GM18951 (cell line): ENCODE measurements at regions not wholly inside any gene's neighbourhood (a gene's known extent, or its start where the extent isn't known, plus 50 kb on each side); places are given as distances from the start of the nearest gene placed in this dataset.

Experiments used
- POLR2A ChIP-seq: IDR thresholded peaks from 4 replicates; pipeline ENCODE4 v1.6.1; 2011; ENCODE audit warnings: mild to moderate bottlenecking; ENCODE audit not compliant: insufficient read length, insufficient read depth; ENCODE audit errors: extremely low read depth
- in situ Hi-C: fragments of 300-500 bp; cut with MboI; formaldehyde crosslinking; loops from one replicate; pipeline ENCODE4 v1.12.0; 2022; ENCODE audit warnings: low sequenced_read_pairs, mixed read lengths, inconsistent platforms; ENCODE audit not compliant: unreplicated experiment

DNA sequence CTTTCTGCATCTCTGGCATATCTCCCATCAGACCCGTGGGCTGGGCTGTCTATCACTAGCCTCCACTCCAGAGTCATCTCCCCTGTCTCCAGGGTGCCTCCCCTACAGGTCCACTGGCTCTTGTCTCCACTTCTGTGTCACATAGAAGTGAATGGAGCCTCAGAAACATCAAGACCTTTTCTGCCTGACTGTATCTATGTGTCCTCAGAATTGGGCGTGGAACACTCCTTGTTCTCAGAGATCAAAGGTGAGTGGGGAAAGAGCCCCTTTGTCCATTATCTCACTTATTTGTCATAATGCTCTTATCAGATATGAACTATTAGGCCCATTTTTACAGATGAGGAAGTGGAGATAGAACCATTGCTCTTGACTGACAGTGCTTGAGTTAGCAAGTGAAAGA, 211.0 kb downstream of the CYRIA start:
- in situ Hi-C loops, result no loop called here
- TF ChIP-seq POLR2A, result no peak

DNA sequence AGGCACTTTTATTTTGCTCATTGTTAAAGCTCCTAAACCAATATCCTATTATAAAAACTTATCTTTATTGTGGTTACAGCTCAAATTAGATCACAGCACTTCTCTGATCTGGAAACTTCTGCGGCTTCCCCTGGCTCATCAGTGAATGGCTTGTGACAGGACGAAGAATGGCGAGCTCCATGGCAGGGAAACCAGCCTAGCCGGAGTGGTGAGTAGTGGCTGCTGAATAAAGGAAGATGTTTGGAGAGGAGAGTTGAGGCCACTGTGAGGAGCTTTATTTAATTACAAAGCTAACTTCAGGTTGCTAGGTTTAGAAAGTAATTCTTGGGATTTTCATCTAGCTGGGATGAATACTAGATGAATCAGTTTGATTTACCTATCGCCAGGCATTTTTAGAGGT, 213.5 kb downstream of the CYRIA start:
- TF ChIP-seq POLR2A, result no peak
- in situ Hi-C loops, result no loop called here

DNA sequence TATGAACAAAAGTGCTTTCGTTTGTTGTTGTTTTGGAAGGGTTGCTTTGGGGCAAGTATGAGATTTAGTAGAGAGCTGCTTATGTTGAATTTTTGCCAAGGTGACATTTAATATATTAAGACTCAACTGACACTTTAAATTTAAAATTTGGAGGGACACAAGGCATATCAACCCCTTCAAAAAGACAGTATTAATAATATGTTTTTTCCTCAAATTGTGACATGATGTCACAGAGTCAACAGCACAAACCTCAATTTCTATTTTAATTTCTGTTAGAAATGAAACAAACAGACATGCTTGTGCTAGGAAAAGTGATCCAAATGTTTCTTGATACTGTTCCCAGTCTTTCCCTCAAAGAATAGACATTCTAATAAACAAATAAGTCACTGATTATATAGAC, 218.9 kb downstream of the CYRIA start:
- in situ Hi-C loops, result no loop called here
- no peak for TF ChIP-seq POLR2A

DNA sequence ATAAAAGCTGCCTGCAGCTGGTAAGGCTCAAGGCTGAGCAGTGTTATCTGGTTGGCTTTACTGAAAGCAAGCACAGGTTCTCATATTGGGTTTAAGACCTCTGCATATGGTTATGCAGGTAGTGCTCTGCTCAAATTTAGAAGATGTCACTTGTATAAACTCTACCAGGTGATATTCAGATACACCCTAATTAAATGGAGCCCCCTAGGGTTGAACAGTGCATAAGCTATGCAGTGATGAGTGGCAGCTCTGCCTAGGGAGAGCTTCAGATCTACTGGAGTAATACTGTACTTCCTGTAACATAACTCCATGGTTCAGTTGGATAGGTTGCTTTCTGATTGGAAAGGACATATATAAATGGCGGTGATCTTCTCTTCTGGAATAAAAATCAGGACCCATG, 222.7 kb downstream of the CYRIA start:
- in situ Hi-C loops, result no loop called here
- TF ChIP-seq POLR2A, result no peak

DNA sequence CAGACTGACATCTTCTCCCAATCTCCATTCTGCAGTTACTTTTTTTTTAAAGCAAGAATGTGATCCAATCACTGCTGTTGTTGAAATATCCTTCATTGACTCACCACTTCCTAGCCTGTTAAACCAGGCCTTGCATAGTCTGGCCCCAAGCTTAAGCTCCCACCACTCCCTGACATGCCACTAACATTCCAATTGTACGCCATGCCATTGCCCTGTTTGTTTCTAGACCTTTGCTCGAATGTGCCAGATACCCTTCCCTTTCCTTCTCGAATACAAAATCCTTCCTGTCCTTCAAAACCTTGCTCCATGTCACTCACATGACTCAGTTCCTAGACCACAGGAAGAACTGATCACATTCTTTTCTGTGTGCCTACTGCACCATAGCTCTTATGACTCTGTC, 224.2 kb downstream of the CYRIA start:
- TF ChIP-seq POLR2A, result no peak
- in situ Hi-C loops, result no loop called here

DNA sequence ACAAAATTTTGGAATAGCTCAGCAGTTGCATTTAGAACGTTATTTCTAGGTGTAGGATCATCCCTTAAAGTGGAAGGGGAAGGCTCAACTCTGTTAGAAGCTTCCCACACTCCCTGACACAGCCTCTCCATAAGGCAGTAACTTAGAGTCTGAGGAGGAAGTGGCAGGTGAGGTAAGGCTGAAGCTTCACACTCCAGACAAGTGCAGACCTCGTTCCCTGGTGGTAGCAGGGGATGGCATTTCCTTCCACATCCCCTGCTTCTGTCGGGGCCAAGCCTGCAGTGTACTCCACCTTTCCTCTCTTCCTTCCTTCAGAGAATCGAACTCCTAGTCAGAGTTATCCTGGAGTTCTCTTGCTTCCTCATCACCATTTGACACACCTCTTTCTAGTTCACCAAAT, 224.7 kb downstream of the CYRIA start:
- TF ChIP-seq POLR2A, result no peak
- in situ Hi-C loops, result no loop called here

DNA sequence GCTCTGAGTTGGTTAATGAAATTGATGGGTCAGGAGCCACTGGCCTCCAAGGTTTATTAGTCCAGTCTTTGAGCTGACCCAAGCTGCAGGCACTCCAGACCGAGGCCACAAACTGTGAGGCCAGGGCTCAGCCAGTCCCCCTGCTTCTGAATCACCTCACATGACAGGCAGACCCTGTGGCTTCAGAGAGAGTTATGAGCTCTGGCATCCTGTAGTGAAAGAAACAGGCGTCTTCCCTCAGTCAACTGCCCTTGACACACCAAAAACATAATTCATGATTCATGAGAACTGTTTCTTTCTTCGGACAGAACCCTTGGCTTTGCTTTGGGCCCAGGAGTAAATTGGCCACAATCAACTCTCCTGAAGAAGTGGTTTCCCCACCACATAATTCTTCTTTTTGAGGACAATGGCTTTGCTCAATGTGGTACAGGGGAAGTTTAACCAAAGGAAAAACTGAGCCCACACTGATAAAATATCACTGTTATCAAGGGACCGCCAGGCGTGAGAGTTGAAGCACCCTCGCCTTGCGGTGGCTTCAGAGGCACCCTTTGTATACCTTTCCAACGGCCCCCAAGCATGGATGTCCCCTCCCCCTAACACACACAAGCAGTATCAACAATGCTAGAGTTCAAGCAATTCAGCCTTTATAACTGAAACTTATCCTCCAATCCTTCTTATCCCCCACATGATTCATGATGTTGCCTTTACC, 226.9 kb downstream of the CYRIA start:
- in situ Hi-C loops, result no loop called here
- no peak for TF ChIP-seq POLR2A

DNA sequence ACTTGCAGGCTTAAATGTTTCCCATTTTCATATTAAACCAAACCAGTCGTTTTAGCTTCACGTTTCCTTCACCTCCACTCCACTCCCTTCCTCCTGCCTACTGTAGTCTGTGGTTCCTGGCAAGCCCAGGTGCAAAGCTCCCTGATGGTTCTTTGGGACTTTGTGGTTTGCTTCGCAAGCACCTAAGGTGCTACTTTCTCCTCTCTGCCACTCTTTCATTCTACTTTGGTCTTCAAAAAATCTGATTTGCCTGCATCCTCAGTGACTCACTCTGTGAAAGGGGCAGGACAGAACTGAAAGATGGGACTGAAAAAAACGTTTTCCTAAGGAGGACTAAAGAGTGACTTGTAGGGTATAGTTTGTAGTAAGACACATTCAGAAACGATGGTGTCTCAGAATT, 228.4 kb downstream of the CYRIA start:
- no peak for TF ChIP-seq POLR2A

DNA sequence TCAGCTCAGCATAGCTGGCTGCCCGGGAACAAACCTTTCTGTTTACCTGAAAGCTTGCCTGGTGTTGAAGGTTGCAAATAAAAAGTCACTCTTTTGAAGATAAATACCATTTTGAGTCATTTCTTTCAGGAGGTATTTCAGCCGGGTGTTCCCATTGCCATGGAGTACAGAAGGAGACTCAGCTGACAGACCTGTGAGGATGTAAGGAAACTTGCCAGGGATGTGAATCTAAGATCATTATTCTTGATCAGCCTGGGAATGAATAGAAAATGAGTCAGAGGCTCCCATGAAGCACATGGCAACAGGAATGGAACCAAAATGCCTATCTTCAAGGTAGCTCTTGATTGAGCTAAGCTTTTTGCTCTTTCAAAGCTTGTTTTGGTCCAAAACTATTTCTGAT, 231.2 kb downstream of the CYRIA start:
- in situ Hi-C loops, result no loop called here
- no peak for TF ChIP-seq POLR2A

More for the DNA sequence above, 228.4 kb downstream of the CYRIA start:
- in situ Hi-C loops, result no loop called here

DNA sequence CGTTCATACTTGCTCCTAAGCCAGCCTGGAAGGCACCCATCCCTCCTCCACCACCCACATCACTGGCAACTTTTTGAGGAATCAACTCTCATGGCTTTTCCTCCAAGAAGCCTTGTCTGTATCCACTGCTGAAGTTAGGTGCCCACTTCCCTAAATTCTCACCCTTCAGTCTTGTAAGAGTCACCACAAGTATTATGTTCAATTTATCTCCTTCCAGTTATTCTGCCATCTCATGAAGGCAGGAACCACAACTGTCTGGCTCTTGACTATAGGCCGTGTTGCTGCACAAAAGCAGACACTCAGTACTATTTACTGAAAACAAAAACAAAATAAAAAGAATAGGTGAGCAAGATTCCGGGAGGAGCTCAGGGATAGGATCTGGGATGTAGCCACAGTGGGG, 234.8 kb downstream of the CYRIA start:
- in situ Hi-C loops, result no loop called here

DNA sequence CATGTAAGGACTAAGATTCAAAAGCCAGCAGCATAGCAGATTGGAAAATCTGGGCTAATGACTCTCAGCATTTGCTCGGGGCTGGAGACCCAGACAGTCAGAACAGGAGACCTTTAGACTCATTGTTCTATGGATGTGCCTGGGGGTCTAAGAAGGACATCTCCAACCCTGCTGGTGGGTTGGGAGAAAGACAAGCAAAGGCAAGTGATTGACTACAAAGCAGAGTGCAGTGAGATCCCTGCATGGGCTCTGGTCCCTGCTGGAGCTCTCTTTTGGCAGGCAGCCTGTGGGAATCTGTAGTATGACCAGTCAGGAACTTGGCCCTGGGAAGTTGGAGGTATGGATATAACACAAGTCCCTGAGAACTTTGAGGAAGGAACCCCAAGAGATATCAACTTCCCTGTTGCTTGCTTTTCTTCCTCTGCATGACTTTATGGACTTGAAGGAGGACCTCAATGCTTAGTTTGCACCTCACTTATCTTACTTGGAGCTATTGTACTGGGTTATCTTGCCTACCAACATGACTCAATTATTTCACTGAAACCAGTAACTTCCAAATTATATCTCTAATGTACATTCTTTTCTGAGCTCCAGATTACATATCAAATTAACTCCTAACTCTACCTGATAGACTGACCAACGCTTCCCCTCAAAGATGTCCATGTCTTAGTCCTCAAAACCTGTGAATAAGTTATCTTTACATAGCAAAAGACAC, 236.0 kb downstream of the CYRIA start:
- in situ Hi-C loops, result no loop called here
- TF ChIP-seq POLR2A, result no peak

More for the DNA sequence above, 234.8 kb downstream of the CYRIA start:
- TF ChIP-seq POLR2A, result no peak

DNA sequence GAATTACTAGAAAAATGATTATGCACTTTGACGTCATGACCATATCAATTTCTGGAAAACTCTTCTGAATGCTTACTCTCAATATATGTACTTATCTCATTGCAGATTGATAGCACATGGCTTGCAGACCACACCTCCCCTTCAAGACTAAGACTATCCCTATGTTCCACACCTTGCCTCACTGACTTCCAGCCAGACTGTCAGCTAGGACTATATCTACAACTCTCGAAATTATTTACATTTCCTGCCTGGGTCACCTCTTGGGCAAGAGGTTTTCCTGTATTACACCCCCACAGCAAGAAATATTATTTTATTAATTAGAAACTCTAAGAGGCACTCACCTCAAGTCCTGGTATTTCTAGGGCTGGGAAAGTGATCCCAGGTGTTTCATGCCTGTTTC, 236.6 kb downstream of the CYRIA start:
- in situ Hi-C loops, result no loop called here
- no peak for TF ChIP-seq POLR2A

DNA sequence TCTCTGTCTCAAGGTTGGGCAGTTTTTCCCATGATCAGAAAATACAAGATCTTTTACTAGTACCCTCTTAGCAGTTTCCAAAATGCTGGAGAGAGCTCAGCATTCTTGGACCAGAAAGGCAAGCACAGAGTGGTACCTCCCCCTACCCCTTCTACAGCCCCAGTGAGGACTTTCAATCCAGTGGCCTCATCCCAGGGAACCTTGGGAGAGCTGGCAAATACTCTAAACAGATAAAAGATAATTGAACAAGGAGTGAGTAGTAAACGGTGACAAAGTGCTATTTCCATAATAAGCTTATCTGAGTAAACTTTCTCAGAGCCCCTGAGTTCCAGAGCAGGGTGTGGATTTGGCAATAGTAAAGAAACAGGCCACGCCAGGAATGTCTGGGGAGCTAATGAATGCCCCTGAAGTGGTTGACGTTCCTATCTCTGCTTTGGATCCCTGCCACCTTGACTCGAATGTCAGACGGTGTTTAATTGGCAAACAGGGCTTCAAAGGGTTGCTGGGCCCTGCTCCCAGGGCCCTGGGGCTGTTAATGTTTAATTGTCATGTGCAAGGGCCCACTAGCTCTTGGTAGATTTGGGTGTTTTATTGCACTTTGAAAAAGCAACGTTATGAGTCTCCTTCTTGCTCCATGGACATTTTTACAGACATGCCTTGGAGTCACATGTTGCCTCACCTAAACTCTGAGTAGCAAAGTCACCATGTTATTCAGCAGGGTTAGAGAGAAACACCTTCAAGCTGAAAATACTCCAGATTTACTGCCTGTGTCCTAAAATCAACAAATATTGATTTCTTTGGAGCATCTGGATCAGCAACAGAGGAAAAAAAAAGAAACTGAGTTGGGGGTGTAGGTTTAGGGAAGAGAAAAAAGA, 239.9 kb downstream of the CYRIA start:
- no peak for TF ChIP-seq POLR2A
- in situ Hi-C loops, result no loop called here
